K562 (cell line): ENCODE measurements at regions not wholly inside any gene's neighbourhood (a gene's known extent, or its start where the extent isn't known, plus 50 kb on each side); places are given as distances from the start of the nearest gene placed in this dataset.

Source experiments
- ATAC-seq: fragments of 200-7000 bp; cut with Tn5 transposase; 3 replicates; pipeline ENCODE4 v1.9.1; 2020; ENCODE audit warnings: moderate library complexity
- BruUV-seq: library from RNA; stranded (reverse); fragments of 400-500 nt; replicated peaks from 2 replicates; lab custom pipeline; 2021; lab: Mats Ljungman, UMichigan
- CTCF ChIA-PET: fragments of 300-600 bp; formaldehyde crosslinking; extraction: SDS; loops from one replicate; lab custom pipeline; 2021; ENCODE audit warnings: low intra/inter-chr PET ratio; lab: Yijun Ruan, JAX
- POLR2A ChIA-PET: fragments of 300-600, 350-650 bp; sonication (Branson Sonifier 250); formaldehyde crosslinking; extraction: SDS; loops from one replicate; lab custom pipeline; 2021; ENCODE audit warnings: antibody characterized with exemption, inconsistent platforms; lab: Yijun Ruan, JAX
- DNase-seq, 4 experiments: peaks; one replicate each; pipeline versions ENCODE4 v3.0.0 to v3.0.0-alpha.2; 2011 to 2018; ENCODE audit warnings: low spot score in 3 of 4, mixed read lengths in 3 of 4; ENCODE audit errors: extremely low read depth in 1 of 4
- FAIRE-seq: peaks from 2 replicates; lab custom pipeline; 2011; peaks lifted over from hg19 to GRCh38; lab: Jason Lieb, UNC
- H2AFZ ChIP-seq: 2 replicates; pipeline ENCODE4 v1.6.0; 2011; ENCODE audit warnings: low read depth, low read length, control low read depth, inconsistent platforms
- H3K27ac ChIP-seq: fragments of 200-600 bp; 3 replicates; pipeline ENCODE4 v1.8.0; 2011; ENCODE audit warnings: low read depth, mild to moderate bottlenecking, control low read depth, inconsistent platforms, low read length, moderate library complexity, mixed read lengths; ENCODE audit errors: extremely low read depth
- H3K27me3 ChIP-seq, 2 experiments: fragments of 300-600 bp in 1 of 2; 2 replicates in 1 of 2; 3 replicates in 1 of 2; pipeline versions ENCODE4 v1.6.0 to v1.8.0; 2011; ENCODE audit warnings: inconsistent platforms in 2 of 2, low read length in 2 of 2, mild to moderate bottlenecking in 1 of 2, mixed read lengths in 1 of 2, moderate library complexity in 1 of 2; ENCODE audit not compliant: control insufficient read depth in 2 of 2, insufficient read depth in 2 of 2
- H3K36me3 ChIP-seq: fragments of 300-600 bp; 3 replicates; pipeline ENCODE4 v1.8.0; 2011; ENCODE audit warnings: mild to moderate bottlenecking, low read length, inconsistent platforms; ENCODE audit not compliant: control insufficient read depth, insufficient read depth
- H3K4me1 ChIP-seq, 2 experiments: fragments of 200-600 bp in 1 of 2; replicated peaks in 1 of 2; 2 replicates in 1 of 2; 3 replicates in 1 of 2; pipeline versions ENCODE4 v1.5.1 to v1.8.0; 2011; ENCODE audit warnings: inconsistent platforms in 2 of 2, low read length in 2 of 2, mild to moderate bottlenecking in 1 of 2, mixed read lengths in 1 of 2, moderate library complexity in 1 of 2; ENCODE audit not compliant: control insufficient read depth in 2 of 2, insufficient read depth in 2 of 2
- H3K4me2 ChIP-seq: 2 replicates; pipeline ENCODE4 v1.6.1; 2011; ENCODE audit warnings: low read length, control low read depth, inconsistent platforms, mixed read lengths; ENCODE audit not compliant: insufficient read depth
- H3K4me3 ChIP-seq: fragments of 200-600 bp; sonication (generic), shearing (Covaris generic); 2 replicates; pipeline ENCODE4 v1.5.1; 2016; ENCODE audit warnings: control low read depth, inconsistent platforms
- H3K79me2 ChIP-seq: fragments of 200-600 bp; 3 replicates; pipeline ENCODE4 v1.8.0; 2011; ENCODE audit warnings: low read length, inconsistent platforms; ENCODE audit not compliant: control insufficient read depth, insufficient read depth
- H3K9ac ChIP-seq, 2 experiments: 2 replicates each; pipeline versions ENCODE4 v1.6.0 to v1.6.1; 2011; ENCODE audit warnings: low read depth in 2 of 2, low read length in 2 of 2, control low read depth in 1 of 2, inconsistent platforms in 1 of 2, mild to moderate bottlenecking in 1 of 2, mixed read lengths in 1 of 2; ENCODE audit not compliant: insufficient read depth in 1 of 2
- H3K9me1 ChIP-seq: one replicate; pipeline ENCODE4 v1.6.0; 2011; ENCODE audit warnings: inconsistent platforms, mild to moderate bottlenecking, low read length, moderate library complexity; ENCODE audit not compliant: control insufficient read depth, insufficient read depth
- H3K9me3 ChIP-seq: replicated peaks from 2 replicates; pipeline ENCODE4 v1.5.1; 2011; ENCODE audit warnings: low read depth, low read length, inconsistent platforms; ENCODE audit not compliant: control insufficient read depth, insufficient read depth
- H4K20me1 ChIP-seq: replicated peaks from 2 replicates; pipeline ENCODE4 v1.6.1; 2011; ENCODE audit warnings: low read length, inconsistent platforms, mixed read lengths; ENCODE audit not compliant: control insufficient read depth, insufficient read depth
- CREBBP ChIP-seq: IDR thresholded peaks from one replicate; pipeline ENCODE4 v1.6.1; 2012; ENCODE audit warnings: low read depth, mild to moderate bottlenecking, control low read depth, inconsistent platforms, low read length
- FOXK1 ChIP-seq: sonication (generic); formaldehyde crosslinking; IDR thresholded peaks from 2 replicates; pipeline ENCODE4 v1.8.0; 2022; ENCODE audit warnings: missing genetic modification reagents, mild to moderate bottlenecking, borderline replicate concordance
- NCOA6 ChIP-seq: fragments of 450-650 bp; IDR thresholded peaks from 2 replicates; pipeline ENCODE4 v1.6.1; 2017; ENCODE audit warnings: mild to moderate bottlenecking
- NFATC3 ChIP-seq: fragments of 450-650 bp; IDR thresholded peaks from 2 replicates; pipeline ENCODE4 v1.6.1; 2017; ENCODE audit warnings: mild to moderate bottlenecking
- NR3C1 ChIP-seq: sonication (generic); formaldehyde crosslinking; IDR thresholded peaks from 2 replicates; pipeline ENCODE4 v1.8.1; 2022; ENCODE audit warnings: missing genetic modification reagents
- STAT5B ChIP-seq: fragments of 250-450 bp; sonication (Bioruptor Pico); IDR thresholded peaks from 2 replicates; pipeline ENCODE4 v1.8.0; 2021; ENCODE audit warnings: mild to moderate bottlenecking, inconsistent platforms
- ZNF134 ChIP-seq: fragments of 250-450 bp; sonication (Bioruptor Pico); conservative IDR thresholded peaks from 2 replicates; pipeline ENCODE4 v1.4.0; 2020
- ZNF232 ChIP-seq: sonication (generic); formaldehyde crosslinking; IDR thresholded peaks from 2 replicates; pipeline ENCODE4 v1.8.0; 2022; ENCODE audit warnings: mild to moderate bottlenecking, missing genetic modification reagents
- WGBS: fragments of 100-300 bp; shearing (Covaris generic); methylation state at CpG from one replicate; pipeline ENCODE4 v1.1.6; 2016; ENCODE audit warnings: low coverage, mixed read lengths; ENCODE audit not compliant: insufficient coverage; ENCODE audit errors: missing lambda C conversion rate; 5-methylcytosine and 5-hydroxymethylcytosine counted together
- in situ Hi-C: fragments of 300-500 bp; cut with MboI; formaldehyde crosslinking; loops from 4 replicates; pipeline ENCODE4 v1.15.0; 2018; ENCODE audit warnings: inconsistent platforms, mixed read lengths
- intact Hi-C: fragments of 100-400 bp; cut with micrococcal nuclease; formaldehyde crosslinking; loops from 2 replicates; pipeline ENCODE4 v1.14.2; 2022
- TF ChIP-seq, protein P1 (sequence below): sonication (generic); formaldehyde crosslinking; IDR thresholded peaks from 2 replicates; pipeline ENCODE4 v1.8.0; 2022; ENCODE audit warnings: mild to moderate bottlenecking, missing genetic modification reagents, borderline replicate concordance
- TF ChIP-seq, protein P2 (sequence below): fragments of 250-450 bp; sonication (Bioruptor Pico); IDR thresholded peaks from 2 replicates; pipeline ENCODE4 v1.8.0; 2021; ENCODE audit warnings: mild to moderate bottlenecking, moderate library complexity
- TF ChIP-seq, protein P3 (sequence below): IDR thresholded peaks from 3 replicates; pipeline ENCODE4 v1.6.1; 2011; ENCODE audit warnings: borderline replicate concordance, mild to moderate bottlenecking, moderate library complexity; ENCODE audit not compliant: insufficient read length; ENCODE audit errors: extremely low read depth
- TF ChIP-seq, protein P4 (sequence below): fragments of 150-350 bp; conservative IDR thresholded peaks from 2 replicates; pipeline ENCODE4 v1.6.1; 2014; ENCODE audit warnings: low read length

DNA sequence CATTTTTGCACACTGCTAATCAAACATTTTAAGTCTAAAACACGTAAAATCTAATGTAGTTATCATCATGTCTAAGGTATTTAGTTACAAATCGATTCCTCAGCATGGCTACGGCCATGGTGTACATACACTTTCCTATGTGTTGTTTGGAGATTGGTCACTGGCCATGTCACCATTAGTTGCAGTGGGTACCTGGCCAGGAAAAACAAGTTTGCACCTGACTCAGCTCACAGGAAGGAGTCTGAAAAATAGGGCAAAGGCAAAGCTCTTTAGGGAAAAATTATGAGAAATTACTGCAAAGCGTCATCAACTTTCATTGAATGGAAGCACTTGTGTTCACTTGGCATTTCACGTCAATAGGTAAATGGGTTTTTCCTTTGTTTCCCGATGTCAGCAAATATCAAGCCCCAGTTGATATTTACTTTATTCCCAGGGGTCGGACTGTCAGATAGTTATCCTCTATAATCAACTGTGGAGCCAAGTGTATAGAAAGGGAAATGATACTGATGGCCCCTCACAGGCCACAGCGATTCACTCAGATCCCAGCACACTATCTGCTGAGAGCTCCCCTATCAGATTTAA is 626.0 kb upstream of the ADAMTS16 start:
- in situ Hi-C loops = no loop called here
- Histone ChIP-seq H3K36me3 (no peaks in the 10 kb centered on the region), H3K79me2 (no peaks in the 10 kb centered on the region), H3K4me3 (no peak overlapping the region), H2AFZ (no peak overlapping the region), H3K27me3 (no peaks in the 10 kb centered on the region), H3K9ac (no peak overlapping the region), H3K4me1 (no peaks in the 10 kb centered on the region), H3K9me1 (no peaks in the 10 kb centered on the region), H3K9me3 (no peaks in the 10 kb centered on the region; the same call in 1 of the 2 replicates), H3K27ac (no peak overlapping the region), H3K4me2 (no peak overlapping the region), H4K20me1 (no peaks in the 10 kb centered on the region)
- no peak for ATAC-seq
- under 1% methylated on average over 8 of the region's 8 CpGs for WGBS
- POLR2A ChIA-PET = no interaction called here
- no peak for FAIRE-seq
- CTCF ChIA-PET = no interaction called here
- no peak for DNase-seq
- BruUV-seq = no TSS peak
- intact Hi-C loops = no loop called here
- TF ChIP-seq NFATC3 (no peak), CREBBP (no peak), ZNF232 (CRISPR knock-in tag) (no peak), NCOA6 (no peak), ZNF134 (CRISPR knock-in tag) (no peak), NR3C1 (CRISPR knock-in tag) (no peak), FOXK1 (CRISPR knock-in tag) (no peak), STAT5B (CRISPR knock-in tag) (no peak)
- TF ChIP-seq, protein P1, sequence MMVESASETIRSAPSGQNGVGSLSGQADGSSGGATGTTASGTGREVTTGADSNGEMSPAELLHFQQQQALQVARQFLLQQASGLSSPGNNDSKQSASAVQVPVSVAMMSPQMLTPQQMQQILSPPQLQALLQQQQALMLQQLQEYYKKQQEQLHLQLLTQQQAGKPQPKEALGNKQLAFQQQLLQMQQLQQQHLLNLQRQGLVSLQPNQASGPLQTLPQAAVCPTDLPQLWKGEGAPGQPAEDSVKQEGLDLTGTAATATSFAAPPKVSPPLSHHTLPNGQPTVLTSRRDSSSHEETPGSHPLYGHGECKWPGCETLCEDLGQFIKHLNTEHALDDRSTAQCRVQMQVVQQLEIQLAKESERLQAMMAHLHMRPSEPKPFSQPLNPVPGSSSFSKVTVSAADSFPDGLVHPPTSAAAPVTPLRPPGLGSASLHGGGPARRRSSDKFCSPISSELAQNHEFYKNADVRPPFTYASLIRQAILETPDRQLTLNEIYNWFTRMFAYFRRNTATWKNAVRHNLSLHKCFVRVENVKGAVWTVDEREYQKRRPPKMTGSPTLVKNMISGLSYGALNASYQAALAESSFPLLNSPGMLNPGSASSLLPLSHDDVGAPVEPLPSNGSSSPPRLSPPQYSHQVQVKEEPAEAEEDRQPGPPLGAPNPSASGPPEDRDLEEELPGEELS = no peak
- TF ChIP-seq, protein P2, sequence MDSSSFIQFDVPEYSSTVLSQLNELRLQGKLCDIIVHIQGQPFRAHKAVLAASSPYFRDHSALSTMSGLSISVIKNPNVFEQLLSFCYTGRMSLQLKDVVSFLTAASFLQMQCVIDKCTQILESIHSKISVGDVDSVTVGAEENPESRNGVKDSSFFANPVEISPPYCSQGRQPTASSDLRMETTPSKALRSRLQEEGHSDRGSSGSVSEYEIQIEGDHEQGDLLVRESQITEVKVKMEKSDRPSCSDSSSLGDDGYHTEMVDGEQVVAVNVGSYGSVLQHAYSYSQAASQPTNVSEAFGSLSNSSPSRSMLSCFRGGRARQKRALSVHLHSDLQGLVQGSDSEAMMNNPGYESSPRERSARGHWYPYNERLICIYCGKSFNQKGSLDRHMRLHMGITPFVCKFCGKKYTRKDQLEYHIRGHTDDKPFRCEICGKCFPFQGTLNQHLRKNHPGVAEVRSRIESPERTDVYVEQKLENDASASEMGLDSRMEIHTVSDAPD = no peak
- TF ChIP-seq, protein P3, sequence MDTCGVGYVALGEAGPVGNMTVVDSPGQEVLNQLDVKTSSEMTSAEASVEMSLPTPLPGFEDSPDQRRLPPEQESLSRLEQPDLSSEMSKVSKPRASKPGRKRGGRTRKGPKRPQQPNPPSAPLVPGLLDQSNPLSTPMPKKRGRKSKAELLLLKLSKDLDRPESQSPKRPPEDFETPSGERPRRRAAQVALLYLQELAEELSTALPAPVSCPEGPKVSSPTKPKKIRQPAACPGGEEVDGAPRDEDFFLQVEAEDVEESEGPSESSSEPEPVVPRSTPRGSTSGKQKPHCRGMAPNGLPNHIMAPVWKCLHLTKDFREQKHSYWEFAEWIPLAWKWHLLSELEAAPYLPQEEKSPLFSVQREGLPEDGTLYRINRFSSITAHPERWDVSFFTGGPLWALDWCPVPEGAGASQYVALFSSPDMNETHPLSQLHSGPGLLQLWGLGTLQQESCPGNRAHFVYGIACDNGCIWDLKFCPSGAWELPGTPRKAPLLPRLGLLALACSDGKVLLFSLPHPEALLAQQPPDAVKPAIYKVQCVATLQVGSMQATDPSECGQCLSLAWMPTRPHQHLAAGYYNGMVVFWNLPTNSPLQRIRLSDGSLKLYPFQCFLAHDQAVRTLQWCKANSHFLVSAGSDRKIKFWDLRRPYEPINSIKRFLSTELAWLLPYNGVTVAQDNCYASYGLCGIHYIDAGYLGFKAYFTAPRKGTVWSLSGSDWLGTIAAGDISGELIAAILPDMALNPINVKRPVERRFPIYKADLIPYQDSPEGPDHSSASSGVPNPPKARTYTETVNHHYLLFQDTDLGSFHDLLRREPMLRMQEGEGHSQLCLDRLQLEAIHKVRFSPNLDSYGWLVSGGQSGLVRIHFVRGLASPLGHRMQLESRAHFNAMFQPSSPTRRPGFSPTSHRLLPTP = no peak
- TF ChIP-seq, protein P4, sequence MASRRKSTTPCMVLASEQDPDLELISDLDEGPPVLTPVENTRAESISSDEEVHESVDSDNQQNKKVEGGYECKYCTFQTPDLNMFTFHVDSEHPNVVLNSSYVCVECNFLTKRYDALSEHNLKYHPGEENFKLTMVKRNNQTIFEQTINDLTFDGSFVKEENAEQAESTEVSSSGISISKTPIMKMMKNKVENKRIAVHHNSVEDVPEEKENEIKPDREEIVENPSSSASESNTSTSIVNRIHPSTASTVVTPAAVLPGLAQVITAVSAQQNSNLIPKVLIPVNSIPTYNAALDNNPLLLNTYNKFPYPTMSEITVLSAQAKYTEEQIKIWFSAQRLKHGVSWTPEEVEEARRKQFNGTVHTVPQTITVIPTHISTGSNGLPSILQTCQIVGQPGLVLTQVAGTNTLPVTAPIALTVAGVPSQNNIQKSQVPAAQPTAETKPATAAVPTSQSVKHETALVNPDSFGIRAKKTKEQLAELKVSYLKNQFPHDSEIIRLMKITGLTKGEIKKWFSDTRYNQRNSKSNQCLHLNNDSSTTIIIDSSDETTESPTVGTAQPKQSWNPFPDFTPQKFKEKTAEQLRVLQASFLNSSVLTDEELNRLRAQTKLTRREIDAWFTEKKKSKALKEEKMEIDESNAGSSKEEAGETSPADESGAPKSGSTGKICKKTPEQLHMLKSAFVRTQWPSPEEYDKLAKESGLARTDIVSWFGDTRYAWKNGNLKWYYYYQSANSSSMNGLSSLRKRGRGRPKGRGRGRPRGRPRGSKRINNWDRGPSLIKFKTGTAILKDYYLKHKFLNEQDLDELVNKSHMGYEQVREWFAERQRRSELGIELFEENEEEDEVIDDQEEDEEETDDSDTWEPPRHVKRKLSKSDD = no peak
